Astrocyte of the cerebellum (primary cell): ENCODE measurements at regions not wholly inside any gene's neighbourhood (a gene's known extent, or its start where the extent isn't known, plus 50 kb on each side); places are given as distances from the start of the nearest gene placed in this dataset.
"Not testable (repeated sequence)": the region's sequence is repeated elsewhere in the genome, so short reads cannot be mapped to it uniquely, and the experiment has no call there.

Source experiments
- DNase-seq: peaks from one replicate; pipeline ENCODE4 v3.0.0-alpha.2; 2011; ENCODE audit warnings: low read depth
- H3K4me3 ChIP-seq: 2 replicates; pipeline ENCODE4 v1.5.1; 2011; ENCODE audit warnings: mild to moderate bottlenecking, low read depth, low read length, moderate library complexity
- in situ Hi-C: cut with HindIII; loops from 2 replicates; pipeline ENCODE4 v1.10.0; 2017; ENCODE audit warnings: low sequenced_read_pairs
- TF ChIP-seq, protein P1 (sequence below): IDR thresholded peaks from 2 replicates; pipeline ENCODE4 v1.5.1; 2012; ENCODE audit warnings: low read length, low read depth, moderate library complexity, mild to moderate bottlenecking; ENCODE audit errors: missing control alignments

- in situ Hi-C loops, result no loop called here
- TF ChIP-seq, protein P1, sequence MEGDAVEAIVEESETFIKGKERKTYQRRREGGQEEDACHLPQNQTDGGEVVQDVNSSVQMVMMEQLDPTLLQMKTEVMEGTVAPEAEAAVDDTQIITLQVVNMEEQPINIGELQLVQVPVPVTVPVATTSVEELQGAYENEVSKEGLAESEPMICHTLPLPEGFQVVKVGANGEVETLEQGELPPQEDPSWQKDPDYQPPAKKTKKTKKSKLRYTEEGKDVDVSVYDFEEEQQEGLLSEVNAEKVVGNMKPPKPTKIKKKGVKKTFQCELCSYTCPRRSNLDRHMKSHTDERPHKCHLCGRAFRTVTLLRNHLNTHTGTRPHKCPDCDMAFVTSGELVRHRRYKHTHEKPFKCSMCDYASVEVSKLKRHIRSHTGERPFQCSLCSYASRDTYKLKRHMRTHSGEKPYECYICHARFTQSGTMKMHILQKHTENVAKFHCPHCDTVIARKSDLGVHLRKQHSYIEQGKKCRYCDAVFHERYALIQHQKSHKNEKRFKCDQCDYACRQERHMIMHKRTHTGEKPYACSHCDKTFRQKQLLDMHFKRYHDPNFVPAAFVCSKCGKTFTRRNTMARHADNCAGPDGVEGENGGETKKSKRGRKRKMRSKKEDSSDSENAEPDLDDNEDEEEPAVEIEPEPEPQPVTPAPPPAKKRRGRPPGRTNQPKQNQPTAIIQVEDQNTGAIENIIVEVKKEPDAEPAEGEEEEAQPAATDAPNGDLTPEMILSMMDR, result no peak
- DNase-seq, result no peak
- H3K4me3 ChIP-seq, result no peak overlapping the region
Measured at GRCh38 chr5:91315701-91316100, 67.4 kb downstream of the ARRDC3 start.

- DNase-seq, result peak; percentile 57
- in situ Hi-C loops, result no loop called here
- no peak overlapping the region for H3K4me3 ChIP-seq
- TF ChIP-seq, protein P1, result no peak
Measured at GRCh38 chr5:91313757-91314673, 69.1 kb downstream of the ARRDC3 start.

- H3K4me3 ChIP-seq, result no peak overlapping the region
- in situ Hi-C loops, result no loop called here
- DNase-seq, result no peak
- TF ChIP-seq, protein P1, result no peak
Measured at GRCh38 chr5:91312698-91313097, 70.4 kb downstream of the ARRDC3 start.

- TF ChIP-seq, protein P1, result no peak
- H3K4me3 ChIP-seq, result no peak overlapping the region
- DNase-seq, result peak; percentile 99
- in situ Hi-C loops, result no loop called here
Measured at GRCh38 chr5:91311697-91312501, 71.2 kb downstream of the ARRDC3 start.

GRCh38 chr5:91311168-91311696 lies 71.9 kb downstream of the ARRDC3 start:
- no peak overlapping the region for H3K4me3 ChIP-seq
- in situ Hi-C loops, result no loop called here
- TF ChIP-seq, protein P1, result no peak
- DNase-seq, result no peak

- DNase-seq, H3K4me3 ChIP-seq, in situ Hi-C loops: not testable (repeated sequence)
Measured at GRCh38 chr5:91308157-91308556, 75.0 kb downstream of the ARRDC3 start.
